Cardiac fibroblast (primary cell): ENCODE measurements at regions not wholly inside any gene's neighbourhood (a gene's known extent, or its start where the extent isn't known, plus 50 kb on each side); places are given as distances from the start of the nearest gene placed in this dataset.
"Not testable (repeated sequence)": the region's sequence is repeated elsewhere in the genome, so short reads cannot be mapped to it uniquely, and the experiment has no call there.

Source experiments
- DNase-seq, 2 donors: peaks; one replicate each; pipeline versions ENCODE4 v3.0.0 to v3.0.0-alpha.2; 2010; ENCODE audit warnings: low read depth in 2 of 2
- H3K4me3 ChIP-seq, 2 donors: replicated peaks in 1 of 2; 1 replicate in 1 of 2; 2 replicates in 1 of 2; pipeline ENCODE4 v1.5.1; 2011; ENCODE audit warnings: low read depth in 2 of 2, low read length in 2 of 2, mild to moderate bottlenecking in 2 of 2, moderate library complexity in 1 of 2
- TF ChIP-seq, protein P1 (sequence below): IDR thresholded peaks from one replicate; pipeline ENCODE4 v1.5.1; 2011; ENCODE audit warnings: low read depth, mild to moderate bottlenecking, low read length, inconsistent platforms

DNA sequence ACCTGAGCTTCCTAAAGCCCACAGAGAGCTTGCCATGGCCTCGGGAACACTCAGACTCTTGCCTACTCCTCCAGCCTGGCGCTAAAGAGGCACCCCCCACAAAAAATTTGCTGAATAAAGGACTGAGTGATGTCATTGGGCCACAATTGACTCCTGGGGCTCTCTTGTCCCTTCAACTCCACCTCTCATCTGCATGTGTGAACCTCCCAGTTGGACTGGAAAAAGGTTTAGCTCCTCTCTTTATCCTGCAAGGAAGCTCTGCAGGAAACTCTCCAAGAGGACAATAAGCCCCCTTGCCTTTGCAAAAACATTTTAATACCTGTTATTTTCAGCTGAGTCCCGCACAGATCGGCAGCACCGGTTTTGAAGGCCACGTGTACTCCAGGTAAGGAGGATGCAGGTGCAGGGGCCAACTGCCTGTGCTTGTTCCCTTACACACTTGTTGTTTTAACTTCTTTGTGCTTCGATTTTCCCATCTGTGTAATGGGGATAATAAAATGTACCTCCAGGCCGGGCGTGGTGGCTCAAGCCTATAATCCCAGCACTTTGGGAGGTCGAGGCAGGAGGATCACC lies 107.3 kb downstream of the TFAP2C start:
- DNase-seq = no peak
- TF ChIP-seq, protein P1, sequence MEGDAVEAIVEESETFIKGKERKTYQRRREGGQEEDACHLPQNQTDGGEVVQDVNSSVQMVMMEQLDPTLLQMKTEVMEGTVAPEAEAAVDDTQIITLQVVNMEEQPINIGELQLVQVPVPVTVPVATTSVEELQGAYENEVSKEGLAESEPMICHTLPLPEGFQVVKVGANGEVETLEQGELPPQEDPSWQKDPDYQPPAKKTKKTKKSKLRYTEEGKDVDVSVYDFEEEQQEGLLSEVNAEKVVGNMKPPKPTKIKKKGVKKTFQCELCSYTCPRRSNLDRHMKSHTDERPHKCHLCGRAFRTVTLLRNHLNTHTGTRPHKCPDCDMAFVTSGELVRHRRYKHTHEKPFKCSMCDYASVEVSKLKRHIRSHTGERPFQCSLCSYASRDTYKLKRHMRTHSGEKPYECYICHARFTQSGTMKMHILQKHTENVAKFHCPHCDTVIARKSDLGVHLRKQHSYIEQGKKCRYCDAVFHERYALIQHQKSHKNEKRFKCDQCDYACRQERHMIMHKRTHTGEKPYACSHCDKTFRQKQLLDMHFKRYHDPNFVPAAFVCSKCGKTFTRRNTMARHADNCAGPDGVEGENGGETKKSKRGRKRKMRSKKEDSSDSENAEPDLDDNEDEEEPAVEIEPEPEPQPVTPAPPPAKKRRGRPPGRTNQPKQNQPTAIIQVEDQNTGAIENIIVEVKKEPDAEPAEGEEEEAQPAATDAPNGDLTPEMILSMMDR = no peak
- H3K4me3 ChIP-seq = no peak overlapping the region

DNA sequence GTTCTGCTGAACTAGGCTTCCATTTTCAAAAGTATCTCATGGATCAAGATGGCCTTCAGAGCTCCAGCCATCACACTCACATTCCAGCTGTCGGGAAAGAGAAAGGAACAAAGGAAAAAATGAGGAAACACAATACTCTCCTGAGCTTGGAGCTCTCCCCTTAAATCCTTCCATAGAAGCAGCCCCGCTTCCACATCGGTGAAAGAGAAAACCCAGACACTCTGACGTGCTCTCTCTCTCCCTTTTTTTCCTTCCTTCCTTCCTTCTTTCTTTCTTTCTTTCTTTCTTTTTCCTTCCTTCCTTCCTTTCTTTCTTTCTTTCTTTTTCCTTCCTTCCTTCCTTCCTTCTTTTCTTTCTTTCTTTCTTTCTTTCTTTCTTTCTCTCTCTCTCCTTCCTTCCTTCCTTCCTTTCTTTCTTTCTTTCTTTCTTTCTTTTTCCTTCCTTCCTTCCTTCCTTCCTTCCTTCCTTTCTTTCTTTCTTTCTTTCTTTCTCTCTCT lies 115.3 kb downstream of the TFAP2C start:
- not testable (repeated sequence) for H3K4me3 ChIP-seq, DNase-seq

DNA sequence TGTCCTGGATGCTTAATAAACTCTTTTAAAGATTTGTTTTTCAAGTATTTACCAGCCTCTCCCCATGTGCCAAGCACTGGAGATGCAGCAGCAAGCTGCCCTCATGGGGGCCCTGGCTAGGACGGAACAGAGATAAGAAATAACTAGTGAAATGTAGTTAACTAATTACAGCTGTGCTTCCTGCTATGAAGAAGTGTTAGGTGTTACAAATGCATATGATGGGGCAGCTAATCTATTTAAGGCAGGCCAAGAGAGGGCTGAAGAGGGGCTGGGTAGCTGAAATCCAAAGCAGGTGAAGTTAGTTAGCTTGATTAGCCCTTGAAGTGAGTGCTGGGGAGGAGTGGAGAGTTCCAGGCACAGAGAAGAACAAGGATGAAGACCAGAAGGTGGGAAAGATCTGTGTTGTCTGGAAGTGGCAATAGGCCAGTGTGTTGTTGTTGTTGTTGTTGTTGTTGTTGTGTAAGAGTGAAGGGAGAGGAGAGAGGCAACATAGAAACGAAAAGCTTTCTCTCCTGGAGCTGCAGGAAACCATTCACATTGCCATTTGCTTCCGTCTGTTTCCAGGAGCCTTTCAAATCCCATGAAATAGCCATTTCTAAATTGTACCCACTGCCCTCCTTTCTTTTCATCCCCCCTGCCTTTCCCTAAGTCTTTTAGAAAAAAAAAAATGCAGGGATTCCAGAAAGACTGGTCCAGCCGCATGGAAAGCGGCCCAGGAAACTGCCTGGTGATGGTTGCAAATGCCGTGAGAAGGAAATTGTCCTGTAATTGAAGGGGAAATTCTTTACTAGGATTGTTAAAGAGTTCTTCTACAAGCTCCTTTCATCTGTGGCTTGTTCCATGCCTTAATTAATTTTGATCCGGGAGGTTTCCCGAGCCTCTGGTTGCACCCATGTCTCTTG lies 119.6 kb downstream of the TFAP2C start:
- TF ChIP-seq, protein P1 = no peak
- DNase-seq = no peak
- H3K4me3 ChIP-seq = no peak overlapping the region

DNA sequence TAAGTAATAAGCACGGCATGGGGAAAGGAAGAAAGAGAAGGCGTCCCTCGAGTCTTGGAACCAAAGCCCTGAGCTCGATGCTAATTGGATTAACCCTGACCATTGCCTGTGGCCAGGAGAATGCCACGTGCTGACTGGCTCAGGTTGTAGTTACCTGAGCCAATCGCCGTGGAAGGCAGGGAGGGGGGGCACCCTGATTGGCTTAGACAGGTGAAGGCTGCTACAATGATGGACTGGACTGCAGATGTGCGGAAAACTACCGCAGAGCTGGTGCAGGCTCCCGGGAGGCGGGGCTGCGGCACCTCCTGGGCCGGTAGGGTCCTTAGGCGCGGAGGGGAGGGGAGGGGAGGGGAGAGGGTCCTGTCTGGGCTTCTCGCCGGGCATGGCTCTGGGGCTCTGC lies 121.3 kb downstream of the TFAP2C start:
- no peak for DNase-seq
- no peak overlapping the region for H3K4me3 ChIP-seq
- TF ChIP-seq, protein P1 = no peak

DNA sequence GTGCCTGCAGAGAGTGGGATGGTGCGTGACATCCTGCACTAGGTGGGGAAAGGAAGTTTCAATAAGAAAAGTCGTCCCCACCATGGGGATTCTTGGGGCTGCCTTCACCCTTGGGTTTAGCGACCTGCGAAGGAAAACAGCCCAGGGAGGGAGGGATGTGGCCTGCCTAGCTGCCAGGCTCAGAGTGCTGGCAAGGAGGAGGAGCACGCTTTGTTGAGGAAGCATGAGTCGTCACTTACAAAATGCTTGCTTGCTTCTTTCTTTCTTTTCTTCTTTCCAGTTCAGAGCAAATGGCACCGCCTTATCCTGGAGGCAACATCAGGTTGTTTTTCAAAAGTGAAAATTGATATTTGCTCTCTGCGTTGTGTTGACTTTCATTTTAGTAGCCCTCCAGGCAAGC lies 123.2 kb downstream of the TFAP2C start:
- no peak overlapping the region for H3K4me3 ChIP-seq
- DNase-seq = no peak
- TF ChIP-seq, protein P1 = no peak

DNA sequence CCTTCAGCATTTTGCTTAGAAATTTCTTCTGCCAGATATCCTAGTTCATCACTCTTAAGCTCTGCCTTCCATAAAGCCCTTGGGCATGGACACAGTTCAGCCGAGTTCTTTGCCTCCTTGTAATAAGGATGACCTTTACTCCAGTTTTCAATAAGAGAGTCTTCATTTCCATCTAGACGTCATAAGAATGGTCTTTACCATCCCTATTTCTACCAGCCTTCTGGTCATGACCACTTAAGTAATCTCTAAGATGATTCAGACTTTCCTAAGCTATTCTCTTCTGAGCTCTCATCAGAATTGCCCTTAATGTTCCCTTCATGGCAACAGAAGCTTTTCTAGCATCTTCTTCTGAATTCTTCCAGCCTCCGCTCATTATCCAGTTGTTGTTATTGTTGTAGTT lies 126.1 kb downstream of the TFAP2C start:
- DNase-seq = no peak
- TF ChIP-seq, protein P1 = no peak
- no peak overlapping the region for H3K4me3 ChIP-seq

DNA sequence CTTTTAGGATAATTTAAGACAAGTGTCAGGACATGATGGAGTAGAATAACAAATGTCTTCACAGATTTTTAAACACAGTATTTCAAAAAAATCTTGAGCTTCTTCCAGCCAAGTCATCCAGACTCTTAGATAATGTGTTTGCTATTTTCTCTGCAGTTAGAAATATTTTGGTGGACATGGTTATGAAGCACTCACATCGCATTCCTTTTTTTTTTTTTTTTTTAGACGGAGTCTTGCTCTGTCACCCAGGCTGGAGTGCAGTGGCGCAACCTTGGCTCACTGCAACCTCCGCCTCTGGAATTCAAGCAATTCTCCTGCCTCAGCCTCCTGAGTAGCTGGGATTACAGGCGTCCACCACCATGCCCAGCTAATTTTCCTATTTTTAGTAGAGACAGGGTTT lies 127.6 kb downstream of the TFAP2C start:
- DNase-seq, H3K4me3 ChIP-seq: not testable (repeated sequence)

DNA sequence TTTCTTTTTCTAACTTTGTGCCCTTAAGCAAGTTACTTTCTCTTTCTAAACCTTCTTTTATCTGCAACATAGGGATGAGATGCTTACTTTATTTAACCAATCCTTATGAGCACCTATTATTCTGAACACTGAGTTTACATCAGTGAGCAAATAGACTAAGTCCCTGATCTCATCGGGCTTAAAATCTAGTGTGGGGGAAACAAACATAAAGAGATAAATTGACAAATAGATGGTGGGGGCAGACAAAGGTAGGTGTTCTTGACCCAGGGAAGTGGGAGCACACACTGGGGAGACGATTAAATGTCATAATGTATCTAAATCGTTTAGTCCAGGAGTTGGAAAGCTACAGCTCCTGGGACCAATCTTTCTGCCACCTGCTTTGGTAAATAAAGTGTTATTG lies 129.6 kb downstream of the TFAP2C start:
- no peak overlapping the region for H3K4me3 ChIP-seq
- DNase-seq = no peak
- TF ChIP-seq, protein P1 = no peak
